ENCODE measurements at regions not wholly inside any gene's neighbourhood (a gene's known extent, or its start where the extent isn't known, plus 50 kb on each side); places are given as distances from the start of the nearest gene placed in this dataset.

- TF ChIP-seq ZNF274 (IDR thresholded peaks at IDR 0.05; ENCODE audit: low read depth, low read length) (no peak), POLR2AphosphoS5 (IDR thresholded peaks at IDR 0.05; ENCODE audit: low read depth, low read length) (no peak), YY1 (IDR thresholded peaks at IDR 0.05; ENCODE audit: extremely low read depth, insufficient replicate concordance, low read depth, low read length) (no peak), POLR2A (IDR thresholded peaks at IDR 0.05; ENCODE audit: borderline replicate concordance, extremely low read depth, insufficient read depth, insufficient read length) (no peak), CTCF (IDR thresholded peaks at IDR 0.05 in 2 of 3, conservative IDR thresholded peaks at IDR 0.05 in 1 of 3; ENCODE audit: borderline replicate concordance in 1 of 3, insufficient read depth in 1 of 3, low read depth in 2 of 3, low read length in 2 of 3) (no peak), EZH2 (IDR thresholded peaks at IDR 0.05) (no peak), RAD21 (IDR thresholded peaks at IDR 0.05; ENCODE audit: low read depth) (no peak), REST (IDR thresholded peaks at IDR 0.05; ENCODE audit: low read depth) (no peak), CEBPB (IDR thresholded peaks at IDR 0.05; ENCODE audit: low read depth) (no peak)
- TF ChIP-seq, protein P1, sequence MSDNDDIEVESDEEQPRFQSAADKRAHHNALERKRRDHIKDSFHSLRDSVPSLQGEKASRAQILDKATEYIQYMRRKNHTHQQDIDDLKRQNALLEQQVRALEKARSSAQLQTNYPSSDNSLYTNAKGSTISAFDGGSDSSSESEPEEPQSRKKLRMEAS (IDR thresholded peaks at IDR 0.05), result no peak
Observed at GRCh38 chr5:35487233-35488025, 130.2 kb upstream of the SPEF2 start.

Data from HCT116 (cell line).